ENCODE measurements at regions not wholly inside any gene's neighbourhood (a gene's known extent, or its start where the extent isn't known, plus 50 kb on each side); places are given as distances from the start of the nearest gene placed in this dataset.

DNA sequence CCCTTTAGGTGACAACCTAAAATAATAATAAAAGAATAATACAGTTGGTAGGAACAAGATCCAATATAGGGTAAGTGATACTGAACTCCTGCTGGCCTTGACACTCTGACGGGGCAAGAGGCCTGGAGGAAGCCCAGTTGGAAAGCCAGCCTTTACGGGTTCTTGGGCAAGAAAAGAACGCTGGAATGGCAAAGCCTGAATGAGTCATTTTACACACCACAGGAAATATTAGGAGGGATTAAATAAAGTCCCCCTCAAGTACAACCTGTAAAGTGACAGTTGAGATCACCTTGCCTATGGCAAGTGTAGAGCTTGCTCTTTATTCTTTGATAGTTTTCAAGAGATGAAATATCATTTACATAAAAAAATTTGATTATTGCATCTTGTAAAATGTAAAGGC is 244.5 kb upstream of the TLL1 start:
- Mint-ChIP-seq H3K4me1 (no peaks in the 10 kb centered on the region), H3K27me3 (no peaks in the 10 kb centered on the region), H3K27ac (no peak overlapping the region), H3K9me3 (no peaks in the 10 kb centered on the region), H3K4me3 (no peak overlapping the region), H3K36me3 (ENCODE audit: low read depth) (no peaks in the 10 kb centered on the region)
- DNase-seq (no peak), ATAC-seq (no peak)

DNA sequence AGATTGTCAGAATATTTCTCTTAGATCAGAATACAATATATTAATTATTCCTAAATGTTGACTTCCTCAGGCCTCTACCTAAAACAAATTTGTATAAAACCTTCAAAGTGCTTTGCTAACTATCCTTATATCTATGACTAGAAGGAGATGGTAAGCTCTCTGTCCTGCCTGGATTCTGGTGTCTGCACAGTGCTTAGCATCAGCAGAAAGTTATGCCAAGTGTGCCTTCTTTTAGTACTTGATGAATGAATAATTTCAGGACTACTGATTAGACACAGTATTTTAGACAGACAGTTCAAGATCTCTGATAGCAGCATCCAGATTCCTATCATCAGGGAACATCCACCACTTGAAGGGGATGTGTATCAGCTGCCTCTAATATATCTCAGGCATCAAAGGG is 242.4 kb upstream of the TLL1 start:
- no peak overlapping the region for H3K27ac Mint-ChIP-seq
- no peaks in the 10 kb centered on the region for H3K36me3 Mint-ChIP-seq (ENCODE audit: low read depth)
- no peaks in the 10 kb centered on the region for H3K4me1 Mint-ChIP-seq
- no peaks in the 10 kb centered on the region for H3K27me3 Mint-ChIP-seq
- DNase-seq (no peak), ATAC-seq (no peak)
- H3K4me3 Mint-ChIP-seq, result no peak overlapping the region
- no peaks in the 10 kb centered on the region for H3K9me3 Mint-ChIP-seq

DNA sequence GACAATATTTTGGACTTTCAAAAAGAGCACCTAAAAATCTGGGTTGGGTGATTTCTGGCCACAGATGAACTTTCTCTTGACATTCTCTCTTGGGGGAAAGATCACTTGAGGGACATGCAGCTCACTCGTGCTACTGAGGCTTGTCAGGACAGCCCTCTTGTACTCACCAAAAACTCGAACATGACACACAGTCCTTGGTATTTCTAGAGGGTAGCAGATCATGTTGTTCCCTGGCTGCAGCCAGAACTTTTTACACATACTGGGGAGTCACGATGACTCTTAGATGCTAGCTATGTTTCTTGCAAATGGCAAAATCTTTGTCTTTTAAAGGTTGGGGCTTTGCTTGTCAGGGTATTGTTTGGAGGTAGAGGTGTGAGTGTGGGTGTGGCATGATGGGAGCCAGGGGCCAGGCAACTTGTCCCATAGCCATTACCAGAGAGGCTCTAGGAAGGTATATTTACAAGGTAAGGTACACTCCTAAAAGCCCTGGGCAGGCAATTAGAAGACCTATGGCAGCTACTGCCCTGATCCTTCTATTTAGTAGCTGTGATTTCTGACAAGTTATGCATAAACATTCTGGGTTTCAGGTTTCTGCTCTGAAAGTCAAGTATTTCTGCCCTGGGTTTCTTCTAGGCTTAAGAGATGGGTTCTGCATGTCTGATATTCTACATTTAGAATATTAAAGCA is 241.7 kb upstream of the TLL1 start:
- Mint-ChIP-seq H3K27ac (no peak overlapping the region), H3K4me3 (no peak overlapping the region), H3K27me3 (no peaks in the 10 kb centered on the region), H3K36me3 (ENCODE audit: low read depth) (no peaks in the 10 kb centered on the region), H3K9me3 (no peaks in the 10 kb centered on the region), H3K4me1 (no peaks in the 10 kb centered on the region)
- DNase-seq (no peak), ATAC-seq (no peak)

DNA sequence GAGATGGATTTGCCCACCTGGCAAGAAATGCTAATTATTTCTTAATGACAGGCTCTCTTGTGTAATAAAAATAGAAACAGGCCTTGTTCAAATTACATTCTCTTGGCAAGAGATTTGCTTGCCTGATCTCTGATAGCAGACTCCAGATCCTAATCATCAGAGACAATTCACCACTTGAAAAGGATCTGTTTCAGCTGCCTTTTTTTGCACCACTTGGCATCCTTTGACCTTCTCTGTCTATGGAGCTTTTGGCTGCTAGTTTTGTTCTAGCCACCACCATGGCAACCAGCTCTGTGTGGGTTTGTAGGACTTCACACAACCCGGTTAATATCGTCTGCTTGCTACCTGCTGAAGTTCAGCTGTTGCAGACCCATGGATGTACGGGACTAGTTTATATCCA is 241.1 kb upstream of the TLL1 start:
- H3K9me3 Mint-ChIP-seq, result no peaks in the 10 kb centered on the region
- no peak for DNase-seq

DNA sequence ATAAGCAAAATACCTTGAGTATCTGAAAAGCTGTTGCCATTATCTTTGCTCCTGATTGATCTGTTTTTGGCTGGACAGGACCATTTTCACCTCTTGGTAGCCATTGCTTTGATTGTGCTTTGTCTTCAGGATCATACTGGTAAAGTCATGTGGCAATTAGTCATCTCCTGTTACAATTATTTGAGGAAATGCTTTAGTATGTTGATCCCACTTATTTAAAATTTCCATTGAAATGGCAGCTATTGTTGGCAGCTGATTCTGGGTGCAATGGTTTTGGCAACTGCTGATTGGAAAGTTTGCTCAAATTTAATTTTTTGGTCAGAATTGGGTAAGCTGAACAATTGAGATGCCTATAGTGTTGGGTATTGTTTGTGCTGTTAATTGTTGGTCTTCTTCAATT is 238.3 kb upstream of the TLL1 start:
- Mint-ChIP-seq H3K27me3 (no peaks in the 10 kb centered on the region), H3K9me3 (no peaks in the 10 kb centered on the region), H3K4me3 (no peak overlapping the region), H3K4me1 (no peaks in the 10 kb centered on the region), H3K36me3 (ENCODE audit: low read depth) (no peaks in the 10 kb centered on the region), H3K27ac (no peak overlapping the region)
- DNase-seq, result no peak
- ATAC-seq, result no peak

More for the DNA sequence above, 241.1 kb upstream of the TLL1 start:
- H3K36me3 Mint-ChIP-seq (ENCODE audit: low read depth), result no peaks in the 10 kb centered on the region
- no peaks in the 10 kb centered on the region for H3K27me3 Mint-ChIP-seq
- H3K4me3 Mint-ChIP-seq, result no peak overlapping the region
- H3K27ac Mint-ChIP-seq, result no peak overlapping the region
- no peak for ATAC-seq
- no peaks in the 10 kb centered on the region for H3K4me1 Mint-ChIP-seq

DNA sequence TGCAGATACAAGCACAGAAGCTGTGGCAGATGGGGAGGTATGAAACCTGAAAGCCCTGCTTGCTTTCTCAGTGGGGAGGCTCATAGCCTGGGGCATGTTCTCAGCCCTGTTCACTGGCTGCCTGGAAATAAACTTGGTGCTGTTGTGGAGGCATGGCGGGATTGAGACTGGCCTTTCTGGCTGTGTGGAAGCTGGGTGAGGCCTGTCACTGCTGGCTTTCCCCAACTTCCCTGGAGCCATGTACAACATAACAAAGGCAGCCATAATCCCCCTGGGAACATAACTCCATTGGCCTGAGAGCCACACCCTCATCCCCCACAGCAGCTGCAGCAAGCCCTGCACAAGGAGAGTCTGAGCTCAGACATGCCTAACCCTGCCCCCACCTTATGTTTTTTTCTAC is 237.7 kb upstream of the TLL1 start:
- H3K36me3 Mint-ChIP-seq (ENCODE audit: low read depth), result no peaks in the 10 kb centered on the region
- no peak for DNase-seq
- no peak overlapping the region for H3K27ac Mint-ChIP-seq
- H3K27me3 Mint-ChIP-seq, result no peaks in the 10 kb centered on the region
- no peaks in the 10 kb centered on the region for H3K9me3 Mint-ChIP-seq
- no peak for ATAC-seq
- H3K4me3 Mint-ChIP-seq, result no peak overlapping the region
- H3K4me1 Mint-ChIP-seq, result no peaks in the 10 kb centered on the region

DNA sequence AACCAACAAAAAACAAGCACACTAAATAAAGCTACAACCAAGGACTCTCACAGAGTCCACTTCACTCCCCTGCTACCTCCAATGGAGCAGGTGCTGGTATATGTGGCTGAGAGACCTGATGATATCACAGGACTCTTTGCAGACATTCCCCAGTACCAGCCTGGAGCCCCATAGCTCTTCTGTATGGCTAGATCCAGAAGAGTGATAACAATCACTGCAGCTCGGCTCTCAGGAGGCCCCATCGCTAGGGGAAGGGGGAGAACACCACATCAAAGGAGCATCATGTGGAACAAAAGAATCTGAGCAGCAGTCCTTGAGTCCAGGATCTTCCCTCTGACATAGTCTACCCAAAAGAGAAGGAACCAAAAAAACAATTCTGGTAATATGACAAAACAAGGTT is 237.1 kb upstream of the TLL1 start:
- no peaks in the 10 kb centered on the region for H3K4me1 Mint-ChIP-seq
- no peak overlapping the region for H3K27ac Mint-ChIP-seq
- no peaks in the 10 kb centered on the region for H3K9me3 Mint-ChIP-seq
- no peaks in the 10 kb centered on the region for H3K27me3 Mint-ChIP-seq
- no peak for ATAC-seq
- H3K4me3 Mint-ChIP-seq, result no peak overlapping the region
- no peak for DNase-seq
- no peaks in the 10 kb centered on the region for H3K36me3 Mint-ChIP-seq (ENCODE audit: low read depth)

DNA sequence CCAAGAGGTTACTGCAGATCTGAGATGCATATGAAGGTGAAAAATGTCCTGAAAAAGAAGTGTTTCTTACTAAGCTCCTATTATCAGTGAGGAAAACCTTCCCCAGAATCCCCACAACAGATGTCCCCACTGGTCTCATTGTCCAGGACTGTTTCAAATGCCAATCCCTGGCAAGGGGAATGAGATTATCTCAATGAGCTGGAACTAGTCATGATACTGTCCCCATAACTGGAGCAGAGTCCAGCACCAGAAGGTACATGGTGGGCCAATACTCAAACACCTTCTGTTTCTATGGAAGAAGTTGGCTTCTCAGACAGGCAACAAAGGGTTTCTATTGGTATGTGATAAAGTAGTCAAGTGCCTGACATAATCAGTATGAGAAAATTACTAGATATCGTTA is 221.1 kb upstream of the TLL1 start:
- no peaks in the 10 kb centered on the region for H3K4me1 Mint-ChIP-seq
- no peaks in the 10 kb centered on the region for H3K27me3 Mint-ChIP-seq
- peaks cover 4% of the 10 kb centered on the region for H3K9me3 Mint-ChIP-seq
- H3K4me3 Mint-ChIP-seq, result no peak overlapping the region
- ATAC-seq (no peak), DNase-seq (no peak)
- no peak overlapping the region for H3K27ac Mint-ChIP-seq
- no peaks in the 10 kb centered on the region for H3K36me3 Mint-ChIP-seq (ENCODE audit: low read depth)

DNA sequence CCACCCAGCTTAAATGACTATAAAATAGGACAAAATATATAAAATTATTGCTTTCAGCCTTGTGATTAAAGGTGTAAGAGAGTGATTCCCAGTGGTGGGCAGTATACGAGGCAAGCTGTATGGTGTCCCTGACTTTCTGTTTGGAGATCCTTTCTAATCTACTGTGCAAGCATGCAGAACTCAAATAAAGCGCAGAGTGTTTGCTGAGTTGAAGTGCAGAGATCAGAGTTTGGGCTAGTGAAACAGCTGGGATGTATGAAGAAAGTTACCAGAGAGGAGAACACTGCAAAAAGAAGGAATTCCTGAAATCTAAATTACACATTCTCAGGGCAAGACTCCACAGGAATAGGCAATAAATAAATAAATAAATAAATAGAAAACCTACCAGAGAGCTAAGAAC is 218.5 kb upstream of the TLL1 start:
- no peak overlapping the region for H3K4me3 Mint-ChIP-seq
- no peaks in the 10 kb centered on the region for H3K36me3 Mint-ChIP-seq (ENCODE audit: low read depth)
- no peaks in the 10 kb centered on the region for H3K27me3 Mint-ChIP-seq
- ATAC-seq, result no peak
- peaks cover 9% of the 10 kb centered on the region for H3K9me3 Mint-ChIP-seq
- no peak overlapping the region for H3K27ac Mint-ChIP-seq
- H3K4me1 Mint-ChIP-seq, result no peaks in the 10 kb centered on the region
- DNase-seq, result no peak

DNA sequence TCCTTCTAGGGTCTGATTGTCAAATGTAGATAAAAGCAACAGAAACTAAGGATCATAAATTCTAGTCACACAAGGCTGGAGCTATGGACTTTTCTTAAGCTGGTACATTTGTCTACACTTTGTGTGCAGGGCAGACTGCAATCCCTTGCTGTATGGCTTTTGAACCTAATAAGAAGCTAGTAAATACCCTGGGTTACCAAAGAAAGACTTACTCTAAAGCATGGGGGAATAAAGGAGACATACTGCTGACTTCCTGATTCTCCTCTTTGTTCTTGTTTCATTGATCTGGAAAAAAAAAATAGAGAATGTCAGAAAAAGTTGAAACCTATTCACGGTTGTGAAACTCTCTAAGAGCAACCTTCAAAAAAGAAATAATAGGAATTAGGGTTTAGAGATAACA is 216.6 kb upstream of the TLL1 start:
- Mint-ChIP-seq H3K4me1 (no peaks in the 10 kb centered on the region), H3K9me3 (peaks cover 9% of the 10 kb centered on the region), H3K4me3 (no peak overlapping the region), H3K36me3 (ENCODE audit: low read depth) (no peaks in the 10 kb centered on the region), H3K27ac (no peak overlapping the region), H3K27me3 (no peaks in the 10 kb centered on the region)
- ATAC-seq (no peak), DNase-seq (no peak)

DNA sequence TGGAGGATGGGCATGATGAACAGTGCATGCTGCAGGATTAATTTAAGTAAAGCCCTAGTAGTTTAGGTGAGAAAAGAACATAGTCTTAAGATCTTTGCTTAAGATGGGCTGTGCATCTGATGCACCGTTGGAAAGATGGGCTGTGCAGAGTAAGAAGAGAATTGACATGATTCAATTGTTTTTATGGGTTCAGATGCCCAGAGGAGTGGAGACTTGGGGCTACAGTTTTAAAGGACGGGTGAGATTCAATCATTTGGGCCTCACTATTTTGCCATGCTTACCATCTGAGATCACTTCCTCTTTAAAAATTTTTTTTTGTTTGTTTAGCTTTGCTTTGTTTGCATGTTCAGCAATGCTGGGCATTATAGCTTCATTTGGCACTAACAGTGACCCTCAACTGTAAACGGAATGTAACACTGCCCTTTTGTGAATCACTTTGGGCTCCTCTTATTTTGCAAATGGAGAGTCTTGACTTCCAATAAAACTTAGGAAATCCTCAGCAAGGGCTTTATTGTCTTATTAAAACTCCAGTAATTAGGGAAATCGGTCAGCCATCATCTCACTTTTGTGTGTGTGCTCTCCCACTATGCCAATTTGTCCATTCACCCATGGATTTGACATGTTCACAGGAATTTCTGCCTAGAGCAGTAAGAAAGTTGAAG is 216.1 kb upstream of the TLL1 start:
- DNase-seq, result no peak
- H3K4me3 Mint-ChIP-seq, result no peak overlapping the region
- no peak for ATAC-seq
- no peak overlapping the region for H3K27ac Mint-ChIP-seq
- H3K36me3 Mint-ChIP-seq (ENCODE audit: low read depth), result no peaks in the 10 kb centered on the region
- H3K9me3 Mint-ChIP-seq, result peaks cover 9% of the 10 kb centered on the region
- no peaks in the 10 kb centered on the region for H3K27me3 Mint-ChIP-seq
- H3K4me1 Mint-ChIP-seq, result no peaks in the 10 kb centered on the region

DNA sequence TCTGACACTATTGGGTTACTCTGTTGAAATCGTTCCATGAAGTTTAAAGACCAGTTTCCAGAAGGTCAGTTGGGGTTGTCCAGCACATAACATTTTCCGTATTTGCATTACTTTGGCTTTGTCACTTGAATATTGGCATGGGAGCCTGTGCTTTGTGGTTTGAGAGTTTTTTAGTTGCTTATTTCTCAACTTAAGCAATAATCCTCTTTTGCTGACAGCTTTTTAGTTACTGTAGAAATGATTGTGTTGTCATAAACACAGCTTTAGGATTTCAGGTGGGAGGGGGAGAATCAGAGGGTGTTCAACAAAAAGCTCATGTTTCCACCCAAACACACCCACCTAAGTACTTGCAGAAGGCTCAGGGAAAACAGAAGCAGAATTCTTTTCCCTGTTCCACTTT is 210.7 kb upstream of the TLL1 start:
- H3K4me1 Mint-ChIP-seq, result no peaks in the 10 kb centered on the region
- ATAC-seq (no peak), DNase-seq (no peak)
- no peak overlapping the region for H3K27ac Mint-ChIP-seq
- no peak overlapping the region for H3K4me3 Mint-ChIP-seq
- no peaks in the 10 kb centered on the region for H3K36me3 Mint-ChIP-seq (ENCODE audit: low read depth)
- no peaks in the 10 kb centered on the region for H3K27me3 Mint-ChIP-seq
- H3K9me3 Mint-ChIP-seq, result peaks cover 5% of the 10 kb centered on the region

DNA sequence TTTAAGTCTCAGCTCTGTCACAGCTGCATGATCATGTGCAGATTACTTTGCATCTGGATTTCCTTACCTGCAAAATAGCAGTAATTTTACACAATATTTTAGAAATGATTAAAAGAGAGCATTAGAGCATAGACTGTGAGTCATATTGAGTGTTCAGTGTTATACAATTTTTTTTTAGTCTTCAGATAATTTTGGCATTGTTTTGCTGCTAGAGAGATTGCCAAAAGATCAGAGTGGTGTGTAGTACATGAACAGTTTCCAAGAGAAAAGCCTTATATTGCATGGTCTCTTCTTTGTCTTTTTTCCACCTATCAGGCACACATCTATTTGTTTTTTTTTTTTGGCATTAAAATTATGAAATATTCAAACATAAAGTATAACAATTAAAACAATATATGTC is 209.6 kb upstream of the TLL1 start:
- H3K36me3 Mint-ChIP-seq (ENCODE audit: low read depth), result no peaks in the 10 kb centered on the region
- no peak overlapping the region for H3K4me3 Mint-ChIP-seq
- no peak for ATAC-seq
- H3K27ac Mint-ChIP-seq, result no peak overlapping the region
- DNase-seq, result no peak
- no peaks in the 10 kb centered on the region for H3K27me3 Mint-ChIP-seq
- no peaks in the 10 kb centered on the region for H3K9me3 Mint-ChIP-seq
- H3K4me1 Mint-ChIP-seq, result no peaks in the 10 kb centered on the region

DNA sequence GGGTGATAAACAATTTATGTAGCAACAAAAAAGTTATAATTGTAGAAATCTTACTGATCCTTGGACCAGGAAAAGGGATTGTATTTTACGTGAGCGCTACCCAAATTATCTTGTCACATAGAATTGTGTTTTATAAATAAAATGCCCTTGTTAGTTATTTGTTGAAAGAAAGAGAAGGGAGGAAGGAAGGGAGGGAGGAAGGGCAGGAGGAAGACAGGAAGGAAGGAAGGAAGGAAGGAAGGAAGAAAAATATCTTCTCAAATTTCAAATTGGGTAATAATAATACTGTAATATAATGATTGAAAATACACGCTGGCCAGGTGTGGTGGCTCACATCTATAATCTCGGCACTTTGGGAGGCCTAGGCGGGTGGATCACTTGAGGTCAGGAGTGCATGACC is 206.2 kb upstream of the TLL1 start:
- Mint-ChIP-seq H3K27me3 (no peaks in the 10 kb centered on the region), H3K9me3 (no peaks in the 10 kb centered on the region), H3K4me3 (no peak overlapping the region), H3K4me1 (no peaks in the 10 kb centered on the region), H3K36me3 (ENCODE audit: low read depth) (no peaks in the 10 kb centered on the region), H3K27ac (no peak overlapping the region)
- no peak for ATAC-seq
- no peak for DNase-seq

DNA sequence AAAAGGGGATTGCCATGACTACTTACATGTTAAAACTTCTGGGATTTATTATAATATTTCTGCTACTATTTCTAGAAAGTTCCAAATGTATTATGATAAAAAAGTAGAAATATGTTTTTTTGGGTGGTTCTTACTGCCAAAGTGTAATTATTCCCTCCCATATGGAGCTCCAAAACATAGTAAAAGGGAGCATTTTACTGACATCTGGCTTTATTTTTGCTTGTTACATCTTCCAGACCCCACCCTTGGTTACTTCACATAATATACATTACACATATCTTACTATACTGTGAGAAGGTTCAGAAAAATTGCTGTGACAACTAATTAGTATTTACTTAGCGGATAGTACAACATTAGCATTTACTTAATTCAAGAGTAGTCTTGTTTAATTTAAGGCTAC is 205.1 kb upstream of the TLL1 start:
- no peaks in the 10 kb centered on the region for H3K4me1 Mint-ChIP-seq

DNA sequence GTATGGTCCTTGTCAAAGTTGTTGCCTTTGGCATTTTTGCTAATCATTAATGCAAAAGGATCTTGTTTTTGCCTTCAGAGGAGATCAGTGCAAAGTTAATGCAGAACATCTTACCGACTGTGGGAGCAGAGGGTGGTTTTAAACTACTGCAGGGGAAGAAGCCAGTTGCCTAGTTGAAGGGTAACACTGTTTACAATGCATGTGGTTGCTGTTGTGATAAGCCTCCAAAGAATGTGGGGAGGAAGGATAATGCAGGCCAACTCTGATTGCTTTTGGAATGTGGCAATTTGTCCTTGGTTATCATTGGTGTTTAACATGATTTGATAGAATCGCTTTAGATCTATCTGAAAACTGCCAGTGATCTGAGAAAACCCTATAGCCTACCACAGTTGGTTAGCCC is 204.3 kb upstream of the TLL1 start:
- Mint-ChIP-seq H3K4me1 (no peaks in the 10 kb centered on the region), H3K36me3 (ENCODE audit: low read depth) (no peaks in the 10 kb centered on the region), H3K27ac (no peak overlapping the region), H3K4me3 (no peak overlapping the region), H3K27me3 (no peaks in the 10 kb centered on the region), H3K9me3 (no peaks in the 10 kb centered on the region)
- ATAC-seq, result no peak
- no peak for DNase-seq

More for the DNA sequence above, 205.1 kb upstream of the TLL1 start:
- ATAC-seq (no peak), DNase-seq (no peak)
- Mint-ChIP-seq H3K27ac (no peak overlapping the region), H3K9me3 (no peaks in the 10 kb centered on the region), H3K4me3 (no peak overlapping the region), H3K27me3 (no peaks in the 10 kb centered on the region), H3K36me3 (ENCODE audit: low read depth) (no peaks in the 10 kb centered on the region)

Measured in activated naive CD8-positive, alpha-beta T cell treated with anti-CD3 and anti-CD28 coated beads, Interleukin-2, amount 50 U/mL, for 24 hours (primary cell).